GM23248 (cell line): ENCODE measurements at regions not wholly inside any gene's neighbourhood (a gene's known extent, or its start where the extent isn't known, plus 50 kb on each side); places are given as distances from the start of the nearest gene placed in this dataset.

Source experiments
- EZH2 ChIP-seq: fragments of 200-600 bp; sonication (generic); IDR thresholded peaks from 2 replicates; pipeline ENCODE4 v1.6.1; 2018; ENCODE audit warnings: antibody characterized with exemption, mild to moderate bottlenecking; ENCODE audit not compliant: insufficient read depth, poor library complexity, severe bottlenecking
- EZH2phosphoT487 ChIP-seq: fragments of 200-600 bp; sonication (generic); IDR thresholded peaks from 2 replicates; pipeline ENCODE4 v1.6.1; 2018; ENCODE audit warnings: antibody characterized with exemption, moderate library complexity, mild to moderate bottlenecking, low read depth; ENCODE audit not compliant: insufficient read depth

GRCh38 chr6:53408826-53409225, 60.1 kb upstream of the ELOVL5 start:
- TF ChIP-seq EZH2phosphoT487 (no peak), EZH2 (no peak)
